CD14-positive monocyte (primary cell): ENCODE measurements at regions not wholly inside any gene's neighbourhood (a gene's known extent, or its start where the extent isn't known, plus 50 kb on each side); places are given as distances from the start of the nearest gene placed in this dataset.

ENCODE experiments used
- DNase-seq, 3 donors: peaks; one replicate each; pipeline ENCODE4 v3.0.0-alpha.2; 2011 to 2022
- H2AFZ ChIP-seq: 2 replicates; pipeline ENCODE4 v1.6.0; 2012; ENCODE audit warnings: mild to moderate bottlenecking, low read depth, low read length, inconsistent platforms; ENCODE audit not compliant: insufficient read depth, poor library complexity, severe bottlenecking
- H3K27ac ChIP-seq, 2 donors: 1 replicate in 1 of 2; 2 replicates in 1 of 2; pipeline ENCODE4 v1.5.1; 2012 to 2013; ENCODE audit warnings: low read length in 2 of 2, control low read depth in 1 of 2, inconsistent platforms in 1 of 2, low read depth in 1 of 2, mild to moderate bottlenecking in 1 of 2
- H3K27me3 ChIP-seq, 2 donors: one replicate each; pipeline versions ENCODE4 v1.6.0 to v1.6.1; 2011 to 2013; ENCODE audit warnings: low read length in 2 of 2; ENCODE audit not compliant: control insufficient read depth in 2 of 2, insufficient read depth in 2 of 2
- H3K36me3 ChIP-seq, 2 donors: replicated peaks in 1 of 2; 1 replicate in 1 of 2; 2 replicates in 1 of 2; pipeline versions ENCODE4 v1.5.1 to v1.6.1; 2012 to 2013; ENCODE audit warnings: low read length in 2 of 2, control low read depth in 1 of 2, inconsistent platforms in 1 of 2, mild to moderate bottlenecking in 1 of 2; ENCODE audit not compliant: insufficient read depth in 2 of 2, control insufficient read depth in 1 of 2
- H3K4me1 ChIP-seq, 2 donors: 1 replicate in 1 of 2; 2 replicates in 1 of 2; pipeline versions ENCODE4 v1.5.1 to v1.6.1; 2012 to 2013; ENCODE audit warnings: low read length in 2 of 2, control low read depth in 1 of 2, inconsistent platforms in 1 of 2, mild to moderate bottlenecking in 1 of 2, moderate library complexity in 1 of 2; ENCODE audit not compliant: insufficient read depth in 2 of 2, control insufficient read depth in 1 of 2
- H3K4me2 ChIP-seq: replicated peaks from 2 replicates; pipeline ENCODE3; 2012; ENCODE audit warnings: low read length, moderate library complexity, mild to moderate bottlenecking; ENCODE audit not compliant: poor library complexity, severe bottlenecking; ENCODE audit errors: extremely low read depth
- H3K4me3 ChIP-seq, 3 experiments: fragments of 200-600 bp in 1 of 3; sonication (generic) in 1 of 3; replicated peaks in 1 of 3; 1 replicate in 2 of 3; 2 replicates in 1 of 3; pipeline ENCODE4 v1.5.1; 2011 to 2013; ENCODE audit warnings: low read length in 3 of 3, mild to moderate bottlenecking in 3 of 3, control low read depth in 2 of 3, low read depth in 2 of 3, inconsistent platforms in 1 of 3, moderate library complexity in 1 of 3
- H3K79me2 ChIP-seq: 2 replicates; pipeline ENCODE4 v1.6.0; 2012; ENCODE audit warnings: mild to moderate bottlenecking, control low read depth, inconsistent platforms, low read length, moderate library complexity; ENCODE audit not compliant: insufficient read depth
- H3K9ac ChIP-seq: 2 replicates; pipeline ENCODE4 v1.6.0; 2017; ENCODE audit warnings: low read length, mild to moderate bottlenecking; ENCODE audit not compliant: insufficient read depth, poor library complexity, severe bottlenecking
- H3K9me3 ChIP-seq, 2 donors: replicated peaks in 1 of 2; 1 replicate in 1 of 2; 2 replicates in 1 of 2; pipeline versions ENCODE4 v1.5.1 to v1.6.1; 2012 to 2013; ENCODE audit warnings: low read length in 2 of 2, control low read depth in 1 of 2; ENCODE audit not compliant: control insufficient read depth in 1 of 2, insufficient read depth in 1 of 2
- H4K20me1 ChIP-seq: 2 replicates; pipeline ENCODE4 v1.6.0; 2012; ENCODE audit warnings: mild to moderate bottlenecking, low read length, control low read depth, moderate library complexity; ENCODE audit not compliant: insufficient read depth
- H3K27ac Mint-ChIP-seq, 7 donors: one replicate each; pipeline ENCODE4 v1.8.0; 2020; ENCODE audit warnings: mild to moderate bottlenecking in 7 of 7, mixed read lengths in 7 of 7, moderate library complexity in 6 of 7, inconsistent platforms in 2 of 7
- H3K27me3 Mint-ChIP-seq, 3 donors: one replicate each; pipeline ENCODE4 v1.8.0; 2021 to 2022; ENCODE audit warnings: low read depth in 3 of 3, mild to moderate bottlenecking in 3 of 3, mixed read lengths in 3 of 3, moderate library complexity in 3 of 3, inconsistent platforms in 1 of 3
- H3K36me3 Mint-ChIP-seq, 2 donors: one replicate each; pipeline ENCODE4 v1.8.0; 2020; ENCODE audit warnings: mixed read lengths in 2 of 2, inconsistent platforms in 1 of 2, mild to moderate bottlenecking in 1 of 2
- H3K4me1 Mint-ChIP-seq: one replicate; pipeline ENCODE4 v1.8.0; 2020; ENCODE audit warnings: mild to moderate bottlenecking, mixed read lengths
- H3K4me3 Mint-ChIP-seq, 2 donors: one replicate each; pipeline ENCODE4 v1.8.0; 2020; ENCODE audit warnings: mild to moderate bottlenecking in 2 of 2, mixed read lengths in 2 of 2, moderate library complexity in 1 of 2
- H3K9me3 Mint-ChIP-seq, 7 donors: one replicate each; pipeline ENCODE4 v1.8.0; 2020 to 2022; ENCODE audit warnings: mixed read lengths in 7 of 7, mild to moderate bottlenecking in 6 of 7, moderate library complexity in 6 of 7, inconsistent platforms in 2 of 7
- CTCF ChIP-seq: fragments of 200-600 bp; IDR thresholded peaks from one replicate; pipeline ENCODE4 v1.8.0; 2022; ENCODE audit warnings: antibody characterized with exemption, mild to moderate bottlenecking
- WGBS: methylation state at CpG from one replicate; pipeline ENCODE4 v1.1.5; 2013; ENCODE audit warnings: missing lambda C conversion rate; ENCODE audit not compliant: insufficient coverage; 5-methylcytosine and 5-hydroxymethylcytosine counted together
- intact Hi-C, 2 donors: fragments of 100-400 bp; cut with micrococcal nuclease; formaldehyde crosslinking; loops; one replicate each; pipeline versions ENCODE4 v1.15.0 to v1.15.1; 2023

- H4K20me1 ChIP-seq = no peaks in the 10 kb centered on the region
- H3K27me3 ChIP-seq = peaks cover 5 to 8% of the 10 kb centered on the region in 2 donors
- H3K27ac ChIP-seq = no peak overlapping the region
- no peak overlapping the region for H2AFZ ChIP-seq
- no peak overlapping the region for H3K9ac ChIP-seq
- H3K9me3 ChIP-seq = no peaks in the 10 kb centered on the region
- H3K4me1 ChIP-seq = no peaks in the 10 kb centered on the region
- intact Hi-C loops = no loop called here
- DNase-seq = no peak
- H3K36me3 Mint-ChIP-seq = no peaks in the 10 kb centered on the region
- no peak overlapping the region for H3K27ac Mint-ChIP-seq
- H3K79me2 ChIP-seq = no peaks in the 10 kb centered on the region
- no peak overlapping the region for H3K4me3 ChIP-seq
- 71% methylated on average over 1 of the region's 1 CpG for WGBS
- H3K4me3 Mint-ChIP-seq = no peak overlapping the region
- H3K4me1 Mint-ChIP-seq = no peaks in the 10 kb centered on the region
- peaks cover 0 to 2% (median 2%) of the 10 kb centered on the region in 7 donors for H3K9me3 Mint-ChIP-seq
- H3K4me2 ChIP-seq = no peak overlapping the region
- no peak for TF ChIP-seq CTCF
- H3K27me3 Mint-ChIP-seq = peaks cover 0 to 18% (median 4%) of the 10 kb centered on the region in 3 donors
- no peaks in the 10 kb centered on the region for H3K36me3 ChIP-seq
Observed at GRCh38 chr18:54076166-54076565, 148.3 kb downstream of the MBD2 start.

GRCh38 chr18:54075689-54076088 is 148.8 kb downstream of the MBD2 start:
- H3K36me3 Mint-ChIP-seq = no peaks in the 10 kb centered on the region
- no peak overlapping the region for H3K4me3 ChIP-seq
- peaks cover 2 to 5% of the 10 kb centered on the region in 2 donors for H3K27me3 ChIP-seq
- no peak for DNase-seq
- H3K4me1 ChIP-seq = no peaks in the 10 kb centered on the region
- H3K9me3 Mint-ChIP-seq = peaks cover 0 to 3% (median 2%) of the 10 kb centered on the region in 7 donors
- TF ChIP-seq CTCF = no peak
- H3K4me3 Mint-ChIP-seq = no peak overlapping the region
- H3K9me3 ChIP-seq = no peaks in the 10 kb centered on the region
- H3K27me3 Mint-ChIP-seq = peaks cover 0 to 17% (median 4%) of the 10 kb centered on the region in 3 donors
- no peak overlapping the region for H3K9ac ChIP-seq
- no peak overlapping the region for H3K4me2 ChIP-seq
- H3K36me3 ChIP-seq = no peaks in the 10 kb centered on the region
- H3K27ac ChIP-seq = no peak overlapping the region
- no peak overlapping the region for H2AFZ ChIP-seq
- intact Hi-C loops = no loop called here
- no peaks in the 10 kb centered on the region for H3K4me1 Mint-ChIP-seq
- WGBS = 95% methylated on average over 3 of the region's 3 CpGs
- no peak overlapping the region for H3K27ac Mint-ChIP-seq
- H4K20me1 ChIP-seq = no peaks in the 10 kb centered on the region
- H3K79me2 ChIP-seq = no peaks in the 10 kb centered on the region
